ENCODE measurements at regions not wholly inside any gene's neighbourhood (a gene's known extent, or its start where the extent isn't known, plus 50 kb on each side); places are given as distances from the start of the nearest gene placed in this dataset.

DNA sequence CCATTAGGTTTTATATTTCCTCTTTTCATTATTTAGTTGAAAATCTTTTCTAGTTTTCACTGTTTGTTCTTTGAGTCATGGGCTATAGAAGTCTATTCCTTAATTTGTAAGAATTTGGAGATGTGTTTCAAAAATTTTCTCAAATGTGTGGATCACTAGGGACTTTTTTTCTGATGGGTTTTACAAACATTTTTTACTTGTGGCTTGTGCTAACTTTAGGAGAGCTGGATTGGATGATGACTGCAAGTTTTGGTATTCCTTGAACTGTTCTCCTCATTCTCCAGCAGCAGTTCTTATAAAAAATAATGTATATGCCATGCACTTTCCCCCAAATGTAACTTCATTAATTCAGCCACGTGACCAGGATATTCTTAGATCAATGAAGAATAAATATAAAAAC is 94.7 kb upstream of the CWC22 start:
- no peak for TF ChIP-seq CTCF (IDR thresholded peaks at IDR 0.05; ENCODE audit: insufficient read depth, low read length, poor library complexity, severe bottlenecking)
- TF ChIP-seq EZH2phosphoT487 (conservative IDR thresholded peaks at IDR 0.05; ENCODE audit: low read length), result no peak

All from SU-DHL-6 (cell line).